ENCODE measurements at regions not wholly inside any gene's neighbourhood (a gene's known extent, or its start where the extent isn't known, plus 50 kb on each side); places are given as distances from the start of the nearest gene placed in this dataset.

DNA sequence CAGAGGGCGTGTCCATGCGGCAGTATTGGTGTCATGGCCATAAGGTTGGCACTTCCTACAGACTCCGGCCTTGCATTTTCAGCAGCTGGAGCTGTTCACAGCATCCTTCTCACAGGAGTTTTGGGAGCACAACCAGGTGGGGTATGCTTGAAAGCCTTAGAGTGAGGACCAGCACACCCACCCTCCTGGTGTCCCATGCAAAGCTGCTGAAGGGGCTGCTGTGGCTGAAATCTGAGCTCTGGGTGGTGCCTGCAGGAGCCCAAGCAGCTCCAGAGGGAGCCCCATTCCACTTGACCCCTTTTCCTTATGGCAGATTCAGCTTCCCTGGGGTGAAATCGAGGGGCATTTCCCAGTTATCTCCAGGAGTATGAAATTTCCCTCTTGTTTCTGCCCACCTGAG lies 74.0 kb upstream of the BHLHE23 start:
- ChIA-PET POLR2A (no interaction called here), CTCF (no interaction called here)
- H4K20me1 ChIP-seq (ENCODE audit: control insufficient read depth, insufficient read depth, low read length, poor library complexity, severe bottlenecking): no peaks in the 10 kb centered on the region
- peaks cover 27% of the 10 kb centered on the region for H3K27me3 Mint-ChIP-seq
- peaks cover 0 to 11% (median 0%) of the 10 kb centered on the region in 4 experiments for H3K27me3 ChIP-seq (replicated peaks in 1 of 4; ENCODE audit: control extremely low read depth in 1 of 4, control insufficient read depth in 3 of 4, insufficient read depth in 4 of 4, low read length in 3 of 4)
- no peak overlapping the region for H3K27ac ChIP-seq (ENCODE audit: low read length in 2 of 2)
- H3K4me3 Mint-ChIP-seq: no peak overlapping the region
- no peaks in the 10 kb centered on the region for H3K79me2 ChIP-seq (ENCODE audit: control insufficient read depth, insufficient read depth, low read length)
- H3K9ac ChIP-seq (ENCODE audit: low read length): no peak overlapping the region
- 79% methylated on average over 4 of the region's 4 CpGs for WGBS (ENCODE audit: insufficient coverage)
- intact Hi-C loops (cut with micrococcal nuclease): no loop called here
- H2AFZ ChIP-seq (ENCODE audit: insufficient read depth, low read depth, low read length, poor library complexity, severe bottlenecking): no peak overlapping the region
- H3K9me3 ChIP-seq (ENCODE audit: control extremely low read depth in 1 of 3, control insufficient read depth in 2 of 3, insufficient read depth in 1 of 3, low read length in 2 of 3): peaks cover 6 to 30% (median 23%) of the 10 kb centered on the region in 3 donors
- no peak for ATAC-seq (ENCODE audit: low read depth)
- DNase-seq: no peak
- no peak overlapping the region for H3K4me2 ChIP-seq (replicated peaks; ENCODE audit: low read depth, low read length, poor library complexity, severe bottlenecking)
- H3K27ac Mint-ChIP-seq: no peak overlapping the region
- H3K4me3 ChIP-seq (ENCODE audit: control extremely low read depth in 1 of 5, extremely low read depth in 1 of 5, insufficient read depth in 1 of 5, low read depth in 2 of 5, low read length in 4 of 5): no peak overlapping the region
- H3K4me1 Mint-ChIP-seq: no peaks in the 10 kb centered on the region
- TF ChIP-seq, protein P1, sequence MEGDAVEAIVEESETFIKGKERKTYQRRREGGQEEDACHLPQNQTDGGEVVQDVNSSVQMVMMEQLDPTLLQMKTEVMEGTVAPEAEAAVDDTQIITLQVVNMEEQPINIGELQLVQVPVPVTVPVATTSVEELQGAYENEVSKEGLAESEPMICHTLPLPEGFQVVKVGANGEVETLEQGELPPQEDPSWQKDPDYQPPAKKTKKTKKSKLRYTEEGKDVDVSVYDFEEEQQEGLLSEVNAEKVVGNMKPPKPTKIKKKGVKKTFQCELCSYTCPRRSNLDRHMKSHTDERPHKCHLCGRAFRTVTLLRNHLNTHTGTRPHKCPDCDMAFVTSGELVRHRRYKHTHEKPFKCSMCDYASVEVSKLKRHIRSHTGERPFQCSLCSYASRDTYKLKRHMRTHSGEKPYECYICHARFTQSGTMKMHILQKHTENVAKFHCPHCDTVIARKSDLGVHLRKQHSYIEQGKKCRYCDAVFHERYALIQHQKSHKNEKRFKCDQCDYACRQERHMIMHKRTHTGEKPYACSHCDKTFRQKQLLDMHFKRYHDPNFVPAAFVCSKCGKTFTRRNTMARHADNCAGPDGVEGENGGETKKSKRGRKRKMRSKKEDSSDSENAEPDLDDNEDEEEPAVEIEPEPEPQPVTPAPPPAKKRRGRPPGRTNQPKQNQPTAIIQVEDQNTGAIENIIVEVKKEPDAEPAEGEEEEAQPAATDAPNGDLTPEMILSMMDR (IDR thresholded peaks at IDR 0.05): no peak
- H3K4me1 ChIP-seq (ENCODE audit: control insufficient read depth in 2 of 2, insufficient read depth in 2 of 2, low read length in 2 of 2): no peaks in the 10 kb centered on the region
- no peaks in the 10 kb centered on the region for H3K36me3 ChIP-seq (replicated peaks in 1 of 2; ENCODE audit: control extremely low read depth in 1 of 2, control insufficient read depth in 1 of 2, extremely low read depth in 1 of 2, insufficient read depth in 2 of 2, low read length in 1 of 2)
- H3K9me3 Mint-ChIP-seq (ENCODE audit: insufficient read depth): peaks cover 12% of the 10 kb centered on the region

DNA sequence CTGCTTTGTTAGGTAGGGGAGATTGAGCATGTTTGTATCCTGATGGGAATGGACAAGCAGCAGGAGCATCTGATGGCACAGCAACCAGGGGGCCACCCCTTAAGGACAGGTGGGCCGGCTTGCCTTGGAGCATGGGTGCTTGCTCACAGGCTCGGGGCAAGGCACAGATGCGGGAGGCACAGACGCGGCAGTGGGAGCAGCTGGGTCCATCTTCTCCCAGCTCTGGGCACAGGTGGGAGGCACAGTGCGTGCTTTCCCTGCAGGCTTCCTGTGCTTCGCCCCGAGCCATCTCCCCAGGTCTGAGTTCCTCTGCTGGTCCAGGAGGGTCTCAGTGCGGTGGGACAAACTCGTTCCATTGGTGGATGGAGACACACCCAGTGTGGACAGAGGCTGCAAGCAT lies 73.6 kb upstream of the BHLHE23 start:
- Histone ChIP-seq H4K20me1 (ENCODE audit: control insufficient read depth, insufficient read depth, low read length, poor library complexity, severe bottlenecking) (no peaks in the 10 kb centered on the region), H3K27ac (ENCODE audit: low read length in 2 of 2) (no peak overlapping the region), H3K27me3 (replicated peaks in 1 of 4; ENCODE audit: control extremely low read depth in 1 of 4, control insufficient read depth in 3 of 4, insufficient read depth in 4 of 4, low read length in 3 of 4) (peaks cover 0 to 11% (median 0%) of the 10 kb centered on the region in 4 experiments), H3K9me3 (ENCODE audit: control extremely low read depth in 1 of 3, control insufficient read depth in 2 of 3, insufficient read depth in 1 of 3, low read length in 2 of 3) (peaks cover 6 to 32% (median 23%) of the 10 kb centered on the region in 3 donors), H3K79me2 (ENCODE audit: control insufficient read depth, insufficient read depth, low read length) (no peaks in the 10 kb centered on the region), H3K36me3 (replicated peaks in 1 of 2; ENCODE audit: control extremely low read depth in 1 of 2, control insufficient read depth in 1 of 2, extremely low read depth in 1 of 2, insufficient read depth in 2 of 2, low read length in 1 of 2) (no peaks in the 10 kb centered on the region), H2AFZ (ENCODE audit: insufficient read depth, low read depth, low read length, poor library complexity, severe bottlenecking) (no peak overlapping the region), H3K9ac (ENCODE audit: low read length) (no peak overlapping the region), H3K4me1 (ENCODE audit: control insufficient read depth in 2 of 2, insufficient read depth in 2 of 2, low read length in 2 of 2) (no peaks in the 10 kb centered on the region), H3K4me2 (replicated peaks; ENCODE audit: low read depth, low read length, poor library complexity, severe bottlenecking) (no peak overlapping the region), H3K4me3 (ENCODE audit: control extremely low read depth in 1 of 5, extremely low read depth in 1 of 5, insufficient read depth in 1 of 5, low read depth in 2 of 5, low read length in 4 of 5) (no peak overlapping the region)
- ChIA-PET CTCF (no interaction called here), POLR2A (no interaction called here)
- DNase-seq: no peak
- Mint-ChIP-seq H3K4me1 (no peaks in the 10 kb centered on the region), H3K27me3 (peaks cover 24% of the 10 kb centered on the region), H3K9me3 (ENCODE audit: insufficient read depth) (peaks cover 14% of the 10 kb centered on the region), H3K27ac (no peak overlapping the region), H3K4me3 (no peak overlapping the region)
- no peak for TF ChIP-seq EZH2 (IDR thresholded peaks at IDR 0.05; ENCODE audit: borderline replicate concordance, insufficient read depth, low read depth, low read length, poor library complexity, severe bottlenecking)
- TF ChIP-seq, protein P1 (IDR thresholded peaks at IDR 0.05): no peak
- 85% methylated on average over 10 of the region's 10 CpGs for WGBS (ENCODE audit: insufficient coverage)
- ATAC-seq (ENCODE audit: low read depth): no peak
- intact Hi-C loops (cut with micrococcal nuclease): no loop called here

Measured in B cell (primary cell).